HG02943 (cell line): ENCODE measurements at regions not wholly inside any gene's neighbourhood (a gene's known extent, or its start where the extent isn't known, plus 50 kb on each side); places are given as distances from the start of the nearest gene placed in this dataset.

Experiments used
- ATAC-seq: cut with Tn5 transposase; IDR thresholded peaks from one replicate; pipeline ENCODE4 v1.9.1; 2021; ENCODE audit warnings: mild to moderate bottlenecking, low read depth, moderate library complexity; ENCODE audit not compliant: unreplicated experiment

GRCh38 chr4:56757821-56758411, 63.6 kb downstream of the SPINK2 start:
- peak; percentile 87 for ATAC-seq

- peak; percentile 46 for ATAC-seq
These were observed 64.2 kb downstream of the SPINK2 start for GRCh38 chr4:56757261-56757746.

- no peak for ATAC-seq
These were observed 65.6 kb downstream of the SPINK2 start for GRCh38 chr4:56755901-56756300.

GRCh38 chr4:56752985-56753384, 68.5 kb downstream of the SPINK2 start:
- no peak for ATAC-seq

GRCh38 chr4:56750231-56750630, 69.1 kb upstream of the HOPX start:
- no peak for ATAC-seq

GRCh38 chr4:56748271-56748670, 67.2 kb upstream of the HOPX start:
- ATAC-seq = no peak

- ATAC-seq = no peak
These were observed 65.5 kb upstream of the HOPX start for GRCh38 chr4:56746639-56747038.

GRCh38 chr4:56745042-56745441, 63.9 kb upstream of the HOPX start:
- no peak for ATAC-seq

GRCh38 chr4:56744030-56744429, 62.9 kb upstream of the HOPX start:
- ATAC-seq = no peak

GRCh38 chr4:56743550-56743949, 62.5 kb upstream of the HOPX start:
- ATAC-seq = no peak

GRCh38 chr4:56742080-56742871, 61.2 kb upstream of the HOPX start:
- ATAC-seq = no peak

GRCh38 chr4:56741595-56741994, 60.5 kb upstream of the HOPX start:
- no peak for ATAC-seq

- no peak for ATAC-seq
These were observed 58.1 kb upstream of the HOPX start for GRCh38 chr4:56739066-56739777.

- ATAC-seq = no peak
These were observed 56.6 kb upstream of the HOPX start for GRCh38 chr4:56737666-56738065.

- ATAC-seq = no peak
These were observed 52.3 kb upstream of the HOPX start for GRCh38 chr4:56733352-56733751.

- no peak for ATAC-seq
These were observed 51.2 kb upstream of the HOPX start for GRCh38 chr4:56732301-56732700.

- ATAC-seq = no peak
These were observed 50.8 kb upstream of the HOPX start for GRCh38 chr4:56731857-56732256.
